CD4-positive, CD25-positive, alpha-beta regulatory T cell (primary cell): ENCODE measurements at regions not wholly inside any gene's neighbourhood (a gene's known extent, or its start where the extent isn't known, plus 50 kb on each side); places are given as distances from the start of the nearest gene placed in this dataset.

Experiments
- ATAC-seq, 2 donors: fragments of 150-1000 bp; cut with Tn5 transposase; one replicate each; pipeline ENCODE4 v1.10.0; 2021; ENCODE audit warnings: low read depth in 2 of 2, moderate number of reproducible peaks in 2 of 2, moderate library complexity in 1 of 2
- DNase-seq, 3 donors: peaks; one replicate each; pipeline versions ENCODE4 v3.0.0 to v3.0.0-alpha.2; 2012 to 2022; ENCODE audit warnings: mixed read lengths in 1 of 3
- H3K27ac ChIP-seq: one replicate; pipeline ENCODE4 v1.7.0; 2013; ENCODE audit warnings: mild to moderate bottlenecking, low read length; ENCODE audit not compliant: insufficient read depth, poor library complexity, severe bottlenecking
- H3K27me3 ChIP-seq: one replicate; pipeline ENCODE4 v1.7.0; 2013; ENCODE audit warnings: low read length; ENCODE audit not compliant: control insufficient read depth, insufficient read depth
- H3K36me3 ChIP-seq: one replicate; pipeline ENCODE4 v1.7.0; 2013; ENCODE audit warnings: mild to moderate bottlenecking, low read length, moderate library complexity; ENCODE audit not compliant: control insufficient read depth, insufficient read depth
- H3K4me1 ChIP-seq: 2 replicates; pipeline ENCODE4 v1.7.0; 2013; ENCODE audit warnings: mild to moderate bottlenecking, low read length; ENCODE audit not compliant: insufficient read depth, control insufficient read depth, poor library complexity, severe bottlenecking
- H3K4me3 ChIP-seq: one replicate; pipeline ENCODE4 v1.7.0; 2013; ENCODE audit warnings: low read depth, mild to moderate bottlenecking, low read length, moderate library complexity
- H3K9me3 ChIP-seq, 2 experiments: 1 replicate in 1 of 2; 2 replicates in 1 of 2; pipeline ENCODE4 v1.7.0; 2013; ENCODE audit warnings: low read length in 2 of 2, mild to moderate bottlenecking in 1 of 2, moderate library complexity in 1 of 2; ENCODE audit not compliant: control insufficient read depth in 2 of 2
- H3K27ac Mint-ChIP-seq, 3 donors: one replicate each; pipeline ENCODE4 v1.8.0; 2020 to 2022; ENCODE audit warnings: mild to moderate bottlenecking in 3 of 3, mixed read lengths in 3 of 3, moderate library complexity in 2 of 3
- H3K27me3 Mint-ChIP-seq: one replicate; pipeline ENCODE4 v1.8.0; 2022; ENCODE audit warnings: mild to moderate bottlenecking, mixed read lengths
- H3K36me3 Mint-ChIP-seq: one replicate; pipeline ENCODE4 v1.8.0; 2020; ENCODE audit warnings: mixed read lengths
- H3K4me1 Mint-ChIP-seq, 4 donors: one replicate each; pipeline ENCODE4 v1.8.0; 2020 to 2022; ENCODE audit warnings: mixed read lengths in 4 of 4, mild to moderate bottlenecking in 1 of 4
- H3K4me3 Mint-ChIP-seq, 4 donors: one replicate each; pipeline ENCODE4 v1.8.0; 2020 to 2022; ENCODE audit warnings: mild to moderate bottlenecking in 4 of 4, mixed read lengths in 4 of 4, moderate library complexity in 3 of 4
- H3K9me3 Mint-ChIP-seq, 7 donors: one replicate each; pipeline ENCODE4 v1.8.0; 2020 to 2022; ENCODE audit warnings: mixed read lengths in 7 of 7, mild to moderate bottlenecking in 3 of 7, moderate library complexity in 2 of 7

GRCh38 chr18:55119434-55119833 is 160.2 kb upstream of the CCDC68 start:
- ATAC-seq = no peak
- Histone ChIP-seq H3K4me3 (no peak overlapping the region), H3K36me3 (no peaks in the 10 kb centered on the region), H3K27ac (no peak overlapping the region), H3K9me3 (no peaks in the 10 kb centered on the region), H3K4me1 (no peaks in the 10 kb centered on the region), H3K27me3 (no peaks in the 10 kb centered on the region)
- H3K27me3 Mint-ChIP-seq = no peaks in the 10 kb centered on the region
- peaks cover 0 to 9% (median 2%) of the 10 kb centered on the region in 7 donors for H3K9me3 Mint-ChIP-seq
- no peak for DNase-seq
- no peaks in the 10 kb centered on the region for H3K4me1 Mint-ChIP-seq
- H3K27ac Mint-ChIP-seq = no peak overlapping the region
- H3K36me3 Mint-ChIP-seq = no peaks in the 10 kb centered on the region
- no peak overlapping the region for H3K4me3 Mint-ChIP-seq

DNA sequence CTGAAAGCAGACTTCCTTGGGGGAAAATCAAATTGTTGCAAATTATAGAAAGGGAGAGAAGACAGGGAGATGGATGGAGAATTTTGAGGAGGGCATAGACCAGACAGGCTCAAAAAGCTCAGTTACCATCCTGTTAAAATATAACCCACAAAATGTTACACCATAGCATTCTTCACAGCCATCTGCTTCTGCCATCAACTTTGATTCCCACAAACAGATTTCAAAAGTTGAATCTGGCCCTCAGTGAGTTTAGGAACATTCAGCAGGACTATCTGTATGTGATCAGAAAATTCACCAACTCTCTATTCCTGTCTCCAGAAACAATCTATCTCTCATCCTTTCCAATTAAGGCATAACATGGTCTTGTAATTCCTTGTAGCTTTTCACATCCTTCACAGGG is 159.8 kb upstream of the CCDC68 start:
- Histone ChIP-seq H3K4me1 (no peaks in the 10 kb centered on the region), H3K27ac (no peak overlapping the region), H3K36me3 (no peaks in the 10 kb centered on the region), H3K27me3 (no peaks in the 10 kb centered on the region), H3K9me3 (no peaks in the 10 kb centered on the region), H3K4me3 (no peak overlapping the region)
- ATAC-seq (no peak), DNase-seq (no peak)
- H3K27ac Mint-ChIP-seq = no peak overlapping the region
- no peaks in the 10 kb centered on the region for H3K27me3 Mint-ChIP-seq
- H3K4me1 Mint-ChIP-seq = no peaks in the 10 kb centered on the region
- peaks cover 0 to 6% (median 2%) of the 10 kb centered on the region in 7 donors for H3K9me3 Mint-ChIP-seq
- H3K4me3 Mint-ChIP-seq = no peak overlapping the region
- no peaks in the 10 kb centered on the region for H3K36me3 Mint-ChIP-seq

DNA sequence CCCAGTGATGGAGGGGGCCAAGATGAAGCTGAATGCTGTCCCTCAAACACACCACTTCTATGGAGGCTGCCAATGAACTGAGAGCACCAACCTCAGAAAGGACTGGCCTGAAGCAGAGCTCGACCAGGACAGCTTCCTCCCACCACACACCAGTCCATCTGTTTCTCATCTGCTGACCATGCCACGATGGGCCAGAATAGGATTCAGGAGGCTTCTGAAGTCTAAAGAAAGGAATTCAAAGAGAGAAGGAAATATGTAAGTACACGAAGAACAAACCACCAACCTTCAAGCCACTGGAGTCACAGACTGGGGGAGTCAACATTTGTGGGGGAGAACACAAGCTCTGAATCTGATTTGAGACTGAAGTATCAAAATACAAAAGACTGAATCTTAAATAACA is 157.6 kb upstream of the CCDC68 start:
- Histone ChIP-seq H3K4me1 (no peaks in the 10 kb centered on the region), H3K27me3 (no peaks in the 10 kb centered on the region), H3K4me3 (no peak overlapping the region), H3K36me3 (no peaks in the 10 kb centered on the region), H3K27ac (no peak overlapping the region), H3K9me3 (no peaks in the 10 kb centered on the region)
- no peak for DNase-seq
- peaks cover 0 to 5% (median 3%) of the 10 kb centered on the region in 7 donors for H3K9me3 Mint-ChIP-seq
- no peak overlapping the region for H3K27ac Mint-ChIP-seq
- ATAC-seq = no peak
- H3K4me1 Mint-ChIP-seq = no peaks in the 10 kb centered on the region
- H3K36me3 Mint-ChIP-seq = no peaks in the 10 kb centered on the region
- H3K4me3 Mint-ChIP-seq = no peak overlapping the region
- H3K27me3 Mint-ChIP-seq = no peaks in the 10 kb centered on the region

GRCh38 chr18:55115606-55116005 is 156.3 kb upstream of the CCDC68 start:
- Histone ChIP-seq H3K36me3 (no peaks in the 10 kb centered on the region), H3K4me3 (no peak overlapping the region), H3K4me1 (no peaks in the 10 kb centered on the region), H3K27ac (no peak overlapping the region), H3K9me3 (no peaks in the 10 kb centered on the region), H3K27me3 (no peaks in the 10 kb centered on the region)
- no peaks in the 10 kb centered on the region for H3K4me1 Mint-ChIP-seq
- no peak overlapping the region for H3K27ac Mint-ChIP-seq
- H3K27me3 Mint-ChIP-seq = no peaks in the 10 kb centered on the region
- no peak overlapping the region for H3K4me3 Mint-ChIP-seq
- H3K36me3 Mint-ChIP-seq = no peaks in the 10 kb centered on the region
- peaks cover 0 to 5% (median 4%) of the 10 kb centered on the region in 7 donors for H3K9me3 Mint-ChIP-seq
- DNase-seq (no peak), ATAC-seq (no peak)

DNA sequence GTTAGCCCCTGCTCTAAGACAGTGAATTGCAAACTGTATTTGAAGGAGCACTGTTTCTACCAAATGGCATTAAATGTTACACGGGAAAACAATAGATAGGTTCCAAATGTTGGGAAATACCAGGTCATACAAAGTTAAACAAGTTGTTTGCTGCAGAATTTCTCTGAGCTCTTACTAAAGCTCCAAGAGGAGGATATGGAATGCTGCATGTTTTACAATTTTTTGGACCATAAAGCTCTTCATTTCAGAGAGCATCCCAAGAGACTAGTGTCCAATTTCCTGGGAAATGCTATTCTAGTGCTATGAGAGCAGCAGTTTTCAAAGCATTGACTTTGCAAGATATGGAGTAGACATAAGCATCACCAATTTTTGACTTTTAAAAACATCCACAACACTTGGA is 155.6 kb upstream of the CCDC68 start:
- DNase-seq = no peak
- Mint-ChIP-seq H3K9me3 (peaks cover 0 to 5% (median 4%) of the 10 kb centered on the region in 7 donors), H3K36me3 (no peaks in the 10 kb centered on the region), H3K4me1 (no peaks in the 10 kb centered on the region), H3K27me3 (no peaks in the 10 kb centered on the region), H3K4me3 (no peak overlapping the region), H3K27ac (no peak overlapping the region)
- Histone ChIP-seq H3K27me3 (no peaks in the 10 kb centered on the region), H3K36me3 (no peaks in the 10 kb centered on the region), H3K27ac (no peak overlapping the region), H3K4me3 (no peak overlapping the region), H3K4me1 (no peaks in the 10 kb centered on the region), H3K9me3 (no peaks in the 10 kb centered on the region)
- no peak for ATAC-seq

- Histone ChIP-seq H3K27me3 (no peaks in the 10 kb centered on the region), H3K4me3 (no peak overlapping the region), H3K9me3 (no peaks in the 10 kb centered on the region), H3K36me3 (no peaks in the 10 kb centered on the region), H3K4me1 (no peaks in the 10 kb centered on the region), H3K27ac (no peak overlapping the region)
- Mint-ChIP-seq H3K9me3 (peaks cover 0 to 4% (median 1%) of the 10 kb centered on the region in 7 donors), H3K27ac (no peak overlapping the region), H3K4me3 (no peak overlapping the region), H3K27me3 (no peaks in the 10 kb centered on the region), H3K4me1 (no peaks in the 10 kb centered on the region), H3K36me3 (no peaks in the 10 kb centered on the region)
- DNase-seq (no peak), ATAC-seq (no peak)
These were observed 154.5 kb upstream of the CCDC68 start for GRCh38 chr18:55113800-55114199.

DNA sequence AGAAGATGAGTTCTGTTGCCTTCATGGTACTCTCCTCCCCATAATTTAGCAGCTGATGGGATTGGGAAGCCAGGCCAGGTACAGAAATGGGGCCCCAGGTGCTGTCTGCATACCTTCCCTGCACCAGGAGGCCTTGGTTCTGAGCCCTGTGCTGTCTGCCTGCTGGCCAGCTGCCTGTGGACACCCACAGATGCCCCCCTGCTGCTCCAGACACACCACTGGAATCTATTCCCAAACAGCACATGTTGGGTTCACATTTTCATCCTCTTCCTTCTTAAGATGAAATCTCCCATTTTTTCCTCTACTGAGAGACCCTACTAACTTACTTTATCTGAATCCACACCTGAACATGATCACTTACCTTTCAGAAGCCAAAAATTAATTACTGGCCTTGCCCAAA is 152.0 kb upstream of the CCDC68 start:
- Histone ChIP-seq H3K4me3 (no peak overlapping the region), H3K36me3 (no peaks in the 10 kb centered on the region), H3K27ac (no peak overlapping the region), H3K4me1 (no peaks in the 10 kb centered on the region), H3K9me3 (no peaks in the 10 kb centered on the region), H3K27me3 (no peaks in the 10 kb centered on the region)
- Mint-ChIP-seq H3K4me1 (no peaks in the 10 kb centered on the region), H3K9me3 (peaks cover 0 to 8% (median 4%) of the 10 kb centered on the region in 7 donors), H3K4me3 (no peak overlapping the region), H3K27ac (no peak overlapping the region), H3K36me3 (no peaks in the 10 kb centered on the region), H3K27me3 (no peaks in the 10 kb centered on the region)
- DNase-seq = no peak
- ATAC-seq = no peak

- no peaks in the 10 kb centered on the region for H3K4me1 Mint-ChIP-seq
- no peaks in the 10 kb centered on the region for H3K27me3 ChIP-seq
- H3K4me3 Mint-ChIP-seq = no peak overlapping the region
- H3K36me3 ChIP-seq = no peaks in the 10 kb centered on the region
- no peak for ATAC-seq
- no peaks in the 10 kb centered on the region for H3K27me3 Mint-ChIP-seq
- H3K4me3 ChIP-seq = no peak overlapping the region
- no peak for DNase-seq
- H3K9me3 Mint-ChIP-seq = peaks cover 0 to 8% (median 4%) of the 10 kb centered on the region in 7 donors
- no peak overlapping the region for H3K27ac Mint-ChIP-seq
- no peaks in the 10 kb centered on the region for H3K4me1 ChIP-seq
- no peaks in the 10 kb centered on the region for H3K9me3 ChIP-seq
- H3K36me3 Mint-ChIP-seq = no peaks in the 10 kb centered on the region
- no peak overlapping the region for H3K27ac ChIP-seq
These were observed 151.2 kb upstream of the CCDC68 start for GRCh38 chr18:55110436-55110835.
